MM.1S (cell line): ENCODE measurements at regions not wholly inside any gene's neighbourhood (a gene's known extent, or its start where the extent isn't known, plus 50 kb on each side); places are given as distances from the start of the nearest gene placed in this dataset.

Experiments
- DNase-seq: peaks from one replicate; pipeline ENCODE4 v3.0.0-alpha.2; 2015
- H2AFZ ChIP-seq: fragments of 300-600 bp; sonication (generic); 2 replicates; pipeline ENCODE4 v1.6.0; 2016; ENCODE audit warnings: antibody characterized with exemption, low read length
- H3F3A ChIP-seq: fragments of 300-600 bp; sonication (generic); 2 replicates; pipeline ENCODE4 v1.6.1; 2016; ENCODE audit warnings: mild to moderate bottlenecking, antibody characterized with exemption, low read length, moderate library complexity, mixed read lengths; ENCODE audit not compliant: insufficient read depth
- H3K27ac ChIP-seq: fragments of 300-600 bp; sonication (generic); 2 replicates; pipeline ENCODE4 v1.5.1; 2016; ENCODE audit warnings: mild to moderate bottlenecking, low read length
- H3K27me3 ChIP-seq: fragments of 300-600 bp; sonication (generic); replicated peaks from 2 replicates; pipeline ENCODE4 v1.6.0; 2016; ENCODE audit warnings: low read length; ENCODE audit not compliant: insufficient read depth
- H3K36me3 ChIP-seq: fragments of 300-600 bp; sonication (generic); replicated peaks from 2 replicates; pipeline ENCODE4 v1.6.1; 2016; ENCODE audit warnings: mild to moderate bottlenecking, low read length, mixed read lengths; ENCODE audit not compliant: insufficient read depth
- H3K4me1 ChIP-seq: fragments of 300-600 bp; sonication (generic); 2 replicates; pipeline ENCODE4 v1.6.1; 2016; ENCODE audit warnings: low read length, mixed read lengths
- H3K4me2 ChIP-seq: fragments of 300-600 bp; sonication (generic); 2 replicates; pipeline ENCODE4 v1.6.0; 2016; ENCODE audit warnings: low read depth, low read length
- H3K4me3 ChIP-seq: fragments of 300-600 bp; sonication (generic); 2 replicates; pipeline ENCODE4 v1.5.1; 2016; ENCODE audit warnings: low read length, mixed read lengths
- H3K79me2 ChIP-seq: fragments of 300-600 bp; sonication (generic); 2 replicates; pipeline ENCODE4 v1.6.1; 2016; ENCODE audit warnings: mixed run types, low read length, mixed read lengths
- H3K9ac ChIP-seq: fragments of 300-600 bp; sonication (generic); 2 replicates; pipeline ENCODE4 v1.6.1; 2016; ENCODE audit warnings: low read length, mixed read lengths
- H3K9me2 ChIP-seq: fragments of 300-600 bp; sonication (generic); replicated peaks from 2 replicates; pipeline ENCODE4 v1.6.1; 2016; ENCODE audit warnings: mild to moderate bottlenecking, low read length, mixed read lengths; ENCODE audit not compliant: insufficient read depth
- H3K9me3 ChIP-seq: fragments of 300-600 bp; sonication (generic); replicated peaks from 2 replicates; pipeline ENCODE4 v1.6.1; 2016; ENCODE audit warnings: mild to moderate bottlenecking, low read length, mixed read lengths; ENCODE audit not compliant: insufficient read depth
- H4K20me1 ChIP-seq: fragments of 300-600 bp; sonication (generic); 2 replicates; pipeline ENCODE4 v1.6.1; 2016; ENCODE audit warnings: mild to moderate bottlenecking, low read length, moderate library complexity, mixed read lengths; ENCODE audit not compliant: insufficient read depth
- CTCF ChIP-seq: fragments of 300-600 bp; sonication (generic); IDR thresholded peaks from 2 replicates; pipeline ENCODE4 v1.5.1; 2016; ENCODE audit warnings: antibody characterized with exemption, low read length, mixed read lengths
- EZH2 ChIP-seq: fragments of 300-600 bp; sonication (generic); optimal IDR thresholded peaks from 2 replicates; pipeline ENCODE3; 2017; ENCODE audit warnings: low read depth, mild to moderate bottlenecking, antibody characterized with exemption, low read length, mixed read lengths
- EZH2phosphoT487 ChIP-seq: fragments of 300-600 bp; sonication (generic); IDR thresholded peaks from 2 replicates; pipeline ENCODE4 v1.6.1; 2018; ENCODE audit warnings: antibody characterized with exemption, low read length

GRCh38 chr18:24678107-24678506, 217.7 kb downstream of the HRH4 start:
- no peak overlapping the region for H2AFZ ChIP-seq
- no peaks in the 10 kb centered on the region for H3K9me3 ChIP-seq
- no peak overlapping the region for H3K27ac ChIP-seq
- no peak overlapping the region for H3K9ac ChIP-seq
- peaks cover 11% of the 10 kb centered on the region for H3F3A ChIP-seq
- no peak for TF ChIP-seq EZH2phosphoT487
- no peak for TF ChIP-seq CTCF
- no peak for TF ChIP-seq EZH2
- no peaks in the 10 kb centered on the region for H4K20me1 ChIP-seq
- no peaks in the 10 kb centered on the region for H3K36me3 ChIP-seq
- H3K4me1 ChIP-seq, result peaks cover 13% of the 10 kb centered on the region
- no peaks in the 10 kb centered on the region for H3K9me2 ChIP-seq
- no peak overlapping the region for H3K4me2 ChIP-seq
- H3K4me3 ChIP-seq, result no peak overlapping the region
- DNase-seq, result no peak
- no peaks in the 10 kb centered on the region for H3K79me2 ChIP-seq
- H3K27me3 ChIP-seq, result no peaks in the 10 kb centered on the region

- no peaks in the 10 kb centered on the region for H3K79me2 ChIP-seq
These were observed 218.2 kb downstream of the HRH4 start for GRCh38 chr18:24678626-24679025.

GRCh38 chr18:24679062-24679461, 218.6 kb downstream of the HRH4 start:
- Histone ChIP-seq H3K27me3 (no peaks in the 10 kb centered on the region), H3K36me3 (no peaks in the 10 kb centered on the region), H3K4me2 (no peak overlapping the region), H3F3A (peaks cover 8% of the 10 kb centered on the region), H3K9me3 (no peaks in the 10 kb centered on the region), H3K4me3 (no peak overlapping the region), H3K9ac (no peak overlapping the region), H4K20me1 (no peaks in the 10 kb centered on the region), H3K9me2 (no peaks in the 10 kb centered on the region), H2AFZ (no peak overlapping the region), H3K79me2 (no peaks in the 10 kb centered on the region), H3K27ac (no peak overlapping the region), H3K4me1 (peaks cover 7% of the 10 kb centered on the region)
- DNase-seq, result no peak
- TF ChIP-seq EZH2phosphoT487 (no peak), CTCF (no peak), EZH2 (no peak)

More at GRCh38 chr18:24678626-24679025, 218.2 kb downstream of the HRH4 start:
- Histone ChIP-seq H3K4me1 (peaks cover 11% of the 10 kb centered on the region), H2AFZ (no peak overlapping the region), H4K20me1 (no peaks in the 10 kb centered on the region), H3K9me2 (no peaks in the 10 kb centered on the region), H3F3A (peaks cover 11% of the 10 kb centered on the region), H3K27me3 (no peaks in the 10 kb centered on the region), H3K27ac (no peak overlapping the region), H3K9me3 (no peaks in the 10 kb centered on the region), H3K4me3 (no peak overlapping the region), H3K9ac (no peak overlapping the region), H3K36me3 (no peaks in the 10 kb centered on the region), H3K4me2 (no peak overlapping the region)
- no peak for DNase-seq
- TF ChIP-seq CTCF (no peak), EZH2phosphoT487 (no peak), EZH2 (no peak)
